K562 (cell line): ENCODE measurements at regions not wholly inside any gene's neighbourhood (a gene's known extent, or its start where the extent isn't known, plus 50 kb on each side); places are given as distances from the start of the nearest gene placed in this dataset.

ENCODE experiments used
- CBFA2T2 ChIP-seq: fragments of 450-650 bp; conservative IDR thresholded peaks from 2 replicates; pipeline ENCODE4 v1.6.1; 2017; ENCODE audit warnings: mild to moderate bottlenecking
- ELF1 ChIP-seq: fragments of 200-800 bp; sonication (Bioruptor generic); IDR thresholded peaks from 2 replicates; pipeline ENCODE4 v1.6.1; 2016; ENCODE audit warnings: missing genetic modification characterization, missing compliant biosample characterization
- FOXM1 ChIP-seq, 2 experiments: fragments of 450-650 bp in 1 of 2; sonication (generic) in 1 of 2; formaldehyde crosslinking in 1 of 2; IDR thresholded peaks; 2 replicates each; pipeline versions ENCODE4 v1.6.1 to v1.9.0; 2017 to 2022; ENCODE audit warnings: low read depth in 2 of 2, mild to moderate bottlenecking in 2 of 2, missing genetic modification reagents in 1 of 2, moderate library complexity in 1 of 2
- NFYB ChIP-seq: IDR thresholded peaks from 2 replicates; pipeline ENCODE4 v1.6.1; 2011; ENCODE audit warnings: mild to moderate bottlenecking, moderate library complexity; ENCODE audit not compliant: insufficient read length; ENCODE audit errors: extremely low read depth
- POLR2A ChIP-seq: fragments of 450-650 bp; conservative IDR thresholded peaks from 2 replicates; pipeline ENCODE4 v1.6.1; 2016
- RBM39 ChIP-seq: fragments of 200-400 bp; formaldehyde crosslinking; optimal IDR thresholded peaks from 2 replicates; pipeline ENCODE3; 2018; ENCODE audit warnings: low read depth, low read length
- SRF ChIP-seq, 2 experiments: fragments of 250-450, 450-650 bp in 1 of 2; sonication (Bioruptor Pico) in 1 of 2; sonication (generic) in 1 of 2; formaldehyde crosslinking; IDR thresholded peaks; 2 replicates each; pipeline versions ENCODE4 v1.5.0 to v1.5.1; 2020 to 2022; ENCODE audit warnings: mild to moderate bottlenecking in 1 of 2, missing genetic modification reagents in 1 of 2
- TBP ChIP-seq: optimal IDR thresholded peaks from 2 replicates; pipeline ENCODE3; 2011; ENCODE audit warnings: low read depth, low read length, improper control_type of control experiment
- ZC3H11A ChIP-seq: IDR thresholded peaks from 2 replicates; pipeline ENCODE4 v1.6.1; 2012; ENCODE audit warnings: low read depth, low read length, improper control_type of control experiment
- TF ChIP-seq, protein P1 (sequence below), 3 experiments: IDR thresholded peaks in 2 of 3; conservative IDR thresholded peaks in 1 of 3; 2 replicates each; pipeline ENCODE4 v1.5.1; 2011 to 2012; ENCODE audit warnings: low read length in 3 of 3, mild to moderate bottlenecking in 3 of 3, control low read depth in 2 of 3, improper control_type of control experiment in 1 of 3, inconsistent platforms in 1 of 3, low read depth in 1 of 3, mixed read lengths in 1 of 3, moderate library complexity in 1 of 3; ENCODE audit not compliant: insufficient read depth in 2 of 3
- TF ChIP-seq, protein P2 (sequence below): fragments of 250-450 bp; sonication (Bioruptor Pico); IDR thresholded peaks from 2 replicates; pipeline ENCODE4 v1.8.0; 2021; ENCODE audit warnings: mild to moderate bottlenecking, moderate library complexity
- TF ChIP-seq, protein P3 (sequence below): sonication (generic); formaldehyde crosslinking; IDR thresholded peaks from 2 replicates; pipeline ENCODE4 v1.9.0; 2022; ENCODE audit warnings: mild to moderate bottlenecking, missing genetic modification reagents

DNA sequence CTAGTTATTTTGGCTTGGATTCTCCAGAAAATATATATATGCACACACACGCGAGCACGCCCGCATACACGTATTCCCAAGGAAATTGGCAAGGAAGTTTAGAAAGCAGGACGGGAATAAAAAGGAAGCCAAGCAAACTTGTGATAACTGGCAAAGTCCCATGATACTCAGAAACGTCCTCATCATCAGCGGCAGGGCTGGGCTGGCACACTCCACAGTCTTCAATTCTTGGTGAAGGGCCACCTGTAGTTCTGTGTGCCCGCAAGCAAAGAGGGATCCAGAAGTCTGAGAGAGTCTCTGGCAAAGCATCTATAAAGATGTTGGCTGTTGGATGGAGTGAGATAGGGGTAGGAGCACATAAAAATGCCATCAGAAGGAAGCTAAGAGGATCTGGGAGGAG, 289.3 kb upstream of the CTNND2 start:
- no peak for TF ChIP-seq NFYB
- no peak for TF ChIP-seq RBM39
- TF ChIP-seq POLR2A = no peak
- TF ChIP-seq, protein P1, sequence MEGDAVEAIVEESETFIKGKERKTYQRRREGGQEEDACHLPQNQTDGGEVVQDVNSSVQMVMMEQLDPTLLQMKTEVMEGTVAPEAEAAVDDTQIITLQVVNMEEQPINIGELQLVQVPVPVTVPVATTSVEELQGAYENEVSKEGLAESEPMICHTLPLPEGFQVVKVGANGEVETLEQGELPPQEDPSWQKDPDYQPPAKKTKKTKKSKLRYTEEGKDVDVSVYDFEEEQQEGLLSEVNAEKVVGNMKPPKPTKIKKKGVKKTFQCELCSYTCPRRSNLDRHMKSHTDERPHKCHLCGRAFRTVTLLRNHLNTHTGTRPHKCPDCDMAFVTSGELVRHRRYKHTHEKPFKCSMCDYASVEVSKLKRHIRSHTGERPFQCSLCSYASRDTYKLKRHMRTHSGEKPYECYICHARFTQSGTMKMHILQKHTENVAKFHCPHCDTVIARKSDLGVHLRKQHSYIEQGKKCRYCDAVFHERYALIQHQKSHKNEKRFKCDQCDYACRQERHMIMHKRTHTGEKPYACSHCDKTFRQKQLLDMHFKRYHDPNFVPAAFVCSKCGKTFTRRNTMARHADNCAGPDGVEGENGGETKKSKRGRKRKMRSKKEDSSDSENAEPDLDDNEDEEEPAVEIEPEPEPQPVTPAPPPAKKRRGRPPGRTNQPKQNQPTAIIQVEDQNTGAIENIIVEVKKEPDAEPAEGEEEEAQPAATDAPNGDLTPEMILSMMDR (IDR thresholded peaks at IDR 0.05 in 2 of 3, conservative IDR thresholded peaks at IDR 0.05 in 1 of 3; ENCODE audit: insufficient read depth in 2 of 3, low read depth in 1 of 3, low read length in 3 of 3) = no peak
- no peak for TF ChIP-seq ZC3H11A
- no peak for TF ChIP-seq CBFA2T2
- no peak for TF ChIP-seq TBP
- no peak for TF ChIP-seq ELF1 (tag)
- no peak for TF ChIP-seq SRF (CRISPR knock-in tag; IDR thresholded peaks at IDR 0.05)
- TF ChIP-seq FOXM1 (IDR thresholded peaks at IDR 0.05; ENCODE audit: low read depth) = no peak
- no peak for TF ChIP-seq FOXM1 (CRISPR knock-in tag; IDR thresholded peaks at IDR 0.05; ENCODE audit: low read depth)
- TF ChIP-seq, protein P2, sequence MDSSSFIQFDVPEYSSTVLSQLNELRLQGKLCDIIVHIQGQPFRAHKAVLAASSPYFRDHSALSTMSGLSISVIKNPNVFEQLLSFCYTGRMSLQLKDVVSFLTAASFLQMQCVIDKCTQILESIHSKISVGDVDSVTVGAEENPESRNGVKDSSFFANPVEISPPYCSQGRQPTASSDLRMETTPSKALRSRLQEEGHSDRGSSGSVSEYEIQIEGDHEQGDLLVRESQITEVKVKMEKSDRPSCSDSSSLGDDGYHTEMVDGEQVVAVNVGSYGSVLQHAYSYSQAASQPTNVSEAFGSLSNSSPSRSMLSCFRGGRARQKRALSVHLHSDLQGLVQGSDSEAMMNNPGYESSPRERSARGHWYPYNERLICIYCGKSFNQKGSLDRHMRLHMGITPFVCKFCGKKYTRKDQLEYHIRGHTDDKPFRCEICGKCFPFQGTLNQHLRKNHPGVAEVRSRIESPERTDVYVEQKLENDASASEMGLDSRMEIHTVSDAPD = no peak
- TF ChIP-seq, protein P3, sequence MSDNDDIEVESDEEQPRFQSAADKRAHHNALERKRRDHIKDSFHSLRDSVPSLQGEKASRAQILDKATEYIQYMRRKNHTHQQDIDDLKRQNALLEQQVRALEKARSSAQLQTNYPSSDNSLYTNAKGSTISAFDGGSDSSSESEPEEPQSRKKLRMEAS = no peak
